Renal cortical epithelial cell (primary cell): ENCODE measurements at regions not wholly inside any gene's neighbourhood (a gene's known extent, or its start where the extent isn't known, plus 50 kb on each side); places are given as distances from the start of the nearest gene placed in this dataset.

ENCODE experiments used
- DNase-seq: peaks from one replicate; pipeline ENCODE4 v3.0.0-alpha.2; 2011; ENCODE audit warnings: low read depth

DNA sequence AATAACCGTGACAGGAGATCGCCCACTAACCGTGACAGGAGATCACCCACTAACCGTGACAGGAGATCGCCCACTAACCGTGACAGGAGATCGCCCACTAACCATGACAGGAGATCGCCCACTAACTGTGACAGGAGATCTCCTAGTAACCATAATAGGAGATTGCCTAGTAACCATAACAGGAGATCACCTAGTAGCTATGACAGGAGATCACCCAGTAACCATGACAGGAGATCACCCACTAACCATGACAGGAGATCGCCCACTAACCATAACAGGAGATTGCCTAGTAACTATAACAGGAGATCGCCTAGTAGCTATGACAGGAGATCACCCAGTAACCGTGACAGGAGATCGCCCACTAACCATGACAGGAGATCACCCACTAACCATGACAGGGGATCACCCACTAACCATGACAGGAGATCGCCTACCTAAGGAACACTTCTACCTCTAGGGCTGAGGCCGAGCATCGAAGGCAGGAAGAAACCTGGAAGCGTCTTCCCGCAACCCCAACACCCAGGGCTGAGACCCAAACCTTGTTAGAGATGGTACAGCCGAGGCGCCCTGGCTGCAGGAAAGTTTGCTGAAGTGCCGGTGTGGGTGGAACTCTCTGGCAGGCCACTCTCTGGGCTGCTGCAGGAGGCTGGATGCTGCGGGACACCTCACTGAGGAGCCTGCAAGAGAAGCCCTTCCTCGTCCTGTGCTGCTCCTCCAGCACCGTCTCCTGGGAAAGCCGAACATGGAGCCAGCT, 67.5 kb upstream of the THY1 start:
- no peak for DNase-seq

DNA sequence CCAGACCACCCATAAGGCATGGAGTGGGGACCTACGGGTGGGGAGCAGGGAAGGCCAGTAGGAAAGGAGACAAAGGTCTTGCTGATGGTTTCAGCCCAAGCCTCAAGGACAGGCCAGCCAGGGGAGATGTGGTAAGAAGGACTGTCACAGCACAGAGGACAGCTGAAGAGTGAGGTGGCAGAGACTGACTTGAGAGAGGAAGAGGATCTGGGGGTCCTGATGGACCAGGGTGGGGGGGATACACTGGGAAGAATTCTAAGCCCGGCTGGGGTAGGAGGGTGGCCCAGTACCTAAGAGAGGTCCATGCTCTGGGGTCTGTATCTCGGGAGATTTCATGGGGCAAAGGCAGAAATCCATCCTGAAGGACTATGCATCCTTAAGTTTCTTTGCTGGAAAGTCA, 66.1 kb upstream of the THY1 start:
- no peak for DNase-seq

DNA sequence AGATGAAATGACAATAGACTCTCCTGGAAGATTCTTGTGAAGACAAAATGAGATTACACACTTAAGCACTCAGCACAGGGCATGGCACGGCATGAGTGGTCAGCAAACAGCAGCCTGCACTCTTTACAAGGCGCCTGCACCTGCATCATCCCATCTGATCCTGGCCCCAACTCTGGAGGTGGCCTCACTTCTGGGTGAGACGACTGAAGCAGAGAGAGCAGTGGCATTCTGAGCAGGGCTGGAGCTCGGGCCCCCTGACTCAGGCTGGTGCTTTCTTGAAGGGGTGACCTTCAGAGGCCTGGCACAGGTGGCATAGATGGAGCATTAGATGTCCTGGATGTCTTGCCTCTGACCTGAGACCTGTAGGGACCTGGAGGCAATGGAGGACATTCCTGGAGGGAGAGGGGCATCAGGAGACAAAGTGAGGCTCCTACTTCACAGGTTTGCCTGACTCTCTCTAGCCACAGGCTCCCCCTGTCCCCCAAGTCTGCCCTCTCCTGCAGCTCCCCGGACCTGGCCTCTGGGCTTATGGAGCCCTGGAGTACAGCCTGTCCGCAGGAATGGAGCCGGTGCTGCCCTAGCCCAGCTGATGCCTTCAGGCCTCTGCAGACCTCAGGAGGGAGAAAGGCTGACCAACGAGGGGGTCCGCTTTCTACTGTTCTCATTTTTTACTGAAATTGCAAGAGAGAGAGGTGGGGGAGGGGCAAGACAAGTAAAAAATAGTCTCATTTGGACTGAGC, 65.5 kb upstream of the THY1 start:
- no peak for DNase-seq

DNA sequence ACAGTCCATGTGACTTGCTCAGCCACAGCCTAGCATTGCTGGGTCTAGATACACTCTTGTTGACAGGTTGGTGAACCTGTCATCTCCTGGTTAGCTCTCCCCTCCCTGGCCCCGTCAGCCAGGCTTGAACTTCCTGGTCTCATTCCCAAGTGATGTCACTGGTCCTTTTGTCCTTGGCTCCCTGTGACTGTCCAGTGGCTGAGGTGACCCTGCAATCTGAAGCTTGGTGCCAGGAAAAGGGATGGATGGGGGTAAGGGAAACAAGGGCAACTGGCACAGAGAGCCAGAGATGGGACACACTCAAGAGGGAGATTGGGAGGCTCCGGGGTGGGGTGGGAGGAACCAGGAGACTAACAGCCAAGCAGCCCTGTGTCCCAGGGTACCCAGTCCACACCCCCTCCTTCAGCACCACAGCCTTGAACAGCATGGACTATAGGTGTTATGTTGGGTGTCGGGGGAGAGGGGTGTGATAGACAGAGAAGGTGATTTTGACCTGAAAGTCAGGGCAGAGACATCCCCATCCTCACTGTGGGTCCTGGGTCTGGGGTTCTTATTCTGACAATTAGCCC, 63.8 kb upstream of the THY1 start:
- no peak for DNase-seq

DNA sequence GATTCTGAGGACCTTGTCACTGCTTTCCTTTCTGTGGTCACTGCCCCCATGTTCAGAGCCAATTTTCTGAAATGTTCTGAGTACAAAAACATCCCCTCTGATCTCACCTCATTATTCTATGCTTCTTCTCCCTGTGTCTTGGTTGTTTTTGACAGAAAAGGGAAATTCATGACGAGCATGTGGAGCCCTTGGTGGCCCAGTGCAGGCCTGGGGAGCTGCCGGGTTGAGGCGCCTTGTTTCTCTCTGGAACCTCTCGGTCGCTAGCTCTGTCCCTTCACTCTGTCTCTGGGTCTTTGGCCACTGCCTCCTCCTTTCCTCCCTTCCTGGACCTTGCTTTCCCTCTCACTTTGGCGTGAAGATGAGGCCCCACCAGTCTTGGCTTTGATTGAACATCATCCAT, 63.0 kb upstream of the THY1 start:
- DNase-seq, result no peak

DNA sequence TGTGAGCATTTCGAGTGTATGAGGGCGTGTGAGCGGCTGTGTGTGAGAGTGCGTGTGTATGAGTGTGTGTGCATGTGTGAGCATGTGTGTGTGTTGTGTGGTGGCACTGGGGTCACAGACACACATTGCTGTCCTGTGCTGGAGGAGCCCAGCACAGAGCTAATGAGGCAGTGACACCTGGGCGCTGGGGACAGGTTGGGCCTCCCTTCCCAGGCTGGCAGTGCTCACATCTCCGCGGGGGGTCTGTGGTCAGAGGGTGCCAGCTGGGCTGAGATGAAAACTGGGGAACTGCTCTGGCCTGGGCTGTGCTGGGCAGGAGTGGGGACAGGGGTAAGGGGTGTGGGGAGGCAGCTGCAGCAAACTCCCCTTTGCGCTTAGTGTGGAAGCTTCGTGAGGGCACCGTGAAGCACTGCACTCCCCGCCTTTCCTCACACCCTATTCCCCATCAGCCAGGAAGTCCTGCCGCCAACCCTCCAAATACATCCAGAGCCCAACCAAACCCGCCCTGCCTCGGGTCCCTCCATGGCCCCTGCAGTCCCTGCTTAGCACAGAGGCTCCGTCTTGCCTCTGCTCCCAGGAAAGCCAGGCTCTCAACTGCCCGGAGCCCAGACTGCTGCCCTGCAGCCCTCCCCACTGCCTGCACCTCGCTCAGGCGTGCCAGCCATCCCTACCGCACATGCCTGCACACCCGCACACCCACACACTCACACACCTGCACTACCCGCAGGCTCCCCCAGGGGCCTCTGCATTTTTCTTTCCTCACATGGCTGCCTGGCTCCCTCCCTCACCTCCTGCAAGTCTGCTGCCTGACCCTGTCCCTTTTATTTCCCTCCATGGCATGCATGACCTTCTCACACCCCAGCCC, 62.0 kb upstream of the THY1 start:
- no peak for DNase-seq

DNA sequence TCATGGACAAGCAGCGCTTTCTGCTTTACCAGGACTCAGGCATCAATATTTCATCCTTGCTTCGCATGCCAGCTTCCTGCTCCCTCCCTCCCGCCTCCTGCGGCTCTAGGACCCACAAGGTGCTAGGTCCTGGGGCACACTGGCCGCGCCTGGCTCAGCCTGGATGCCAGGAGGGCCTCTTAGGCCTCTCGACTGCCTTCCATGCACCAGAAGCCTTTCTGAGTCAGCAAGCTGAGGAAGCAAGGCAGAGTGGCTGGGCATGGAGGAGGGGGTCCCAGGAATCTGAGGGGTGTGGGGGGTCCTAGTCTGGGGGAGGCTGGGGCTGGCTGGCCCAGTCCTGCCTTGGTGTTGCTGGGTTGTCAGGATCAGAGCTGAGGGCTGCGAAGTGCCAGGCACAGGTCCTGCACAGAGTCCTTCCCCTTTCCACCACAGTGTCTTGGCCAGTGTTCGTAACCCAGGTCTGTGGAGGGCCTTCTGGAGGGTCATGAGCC, 61.0 kb upstream of the THY1 start:
- DNase-seq, result no peak

DNA sequence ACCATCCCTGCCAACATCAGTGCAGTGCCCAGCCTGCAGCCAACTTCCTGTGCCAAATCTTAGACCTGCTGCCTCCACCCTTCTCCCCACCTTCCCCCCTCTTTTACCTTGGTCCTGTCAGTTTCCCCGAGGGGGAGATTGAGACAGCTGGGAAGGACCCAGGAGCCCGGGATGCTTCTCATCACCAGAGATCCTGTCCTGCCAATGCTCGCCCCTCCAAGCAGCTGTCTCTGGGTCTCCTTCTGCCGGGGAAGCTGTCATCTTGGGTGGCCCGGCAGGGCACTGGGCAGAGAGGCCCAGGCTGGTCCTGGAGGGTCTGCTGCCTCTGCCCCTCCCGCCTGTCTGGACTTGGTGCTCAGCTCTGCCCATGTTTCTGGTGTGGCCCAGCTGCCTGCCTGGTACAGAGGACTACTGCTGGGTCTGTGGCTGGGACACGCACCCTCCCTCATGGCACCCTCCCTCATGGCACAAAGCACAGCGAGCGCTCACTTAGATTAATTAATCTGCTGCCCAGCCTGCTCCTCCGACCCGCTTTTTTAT, 60.4 kb upstream of the THY1 start:
- DNase-seq, result no peak

DNA sequence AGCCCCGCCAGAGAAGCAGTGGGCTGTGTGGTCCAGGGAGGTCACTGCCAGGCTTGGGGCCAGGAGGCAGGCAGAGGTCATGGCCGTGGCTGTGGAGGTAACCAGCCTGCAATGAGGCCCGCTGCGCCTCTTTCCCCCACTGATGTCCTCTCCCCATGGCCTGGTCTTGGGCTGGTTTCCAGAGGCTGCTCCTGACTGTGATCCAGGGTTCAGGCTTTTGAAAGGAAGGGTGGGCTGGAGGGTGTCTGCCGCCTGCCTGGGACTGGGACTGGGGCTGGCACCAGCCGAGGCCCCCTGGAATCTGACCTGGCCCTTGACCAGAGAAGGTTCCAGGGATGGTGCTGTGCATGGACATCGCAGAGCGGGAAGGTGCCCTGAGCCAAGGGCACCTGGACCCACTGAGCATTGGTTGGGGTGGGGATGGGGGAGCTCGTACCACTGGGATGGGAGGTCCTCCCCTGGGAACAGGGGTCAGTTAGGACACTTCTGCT, 59.6 kb upstream of the THY1 start:
- no peak for DNase-seq

DNA sequence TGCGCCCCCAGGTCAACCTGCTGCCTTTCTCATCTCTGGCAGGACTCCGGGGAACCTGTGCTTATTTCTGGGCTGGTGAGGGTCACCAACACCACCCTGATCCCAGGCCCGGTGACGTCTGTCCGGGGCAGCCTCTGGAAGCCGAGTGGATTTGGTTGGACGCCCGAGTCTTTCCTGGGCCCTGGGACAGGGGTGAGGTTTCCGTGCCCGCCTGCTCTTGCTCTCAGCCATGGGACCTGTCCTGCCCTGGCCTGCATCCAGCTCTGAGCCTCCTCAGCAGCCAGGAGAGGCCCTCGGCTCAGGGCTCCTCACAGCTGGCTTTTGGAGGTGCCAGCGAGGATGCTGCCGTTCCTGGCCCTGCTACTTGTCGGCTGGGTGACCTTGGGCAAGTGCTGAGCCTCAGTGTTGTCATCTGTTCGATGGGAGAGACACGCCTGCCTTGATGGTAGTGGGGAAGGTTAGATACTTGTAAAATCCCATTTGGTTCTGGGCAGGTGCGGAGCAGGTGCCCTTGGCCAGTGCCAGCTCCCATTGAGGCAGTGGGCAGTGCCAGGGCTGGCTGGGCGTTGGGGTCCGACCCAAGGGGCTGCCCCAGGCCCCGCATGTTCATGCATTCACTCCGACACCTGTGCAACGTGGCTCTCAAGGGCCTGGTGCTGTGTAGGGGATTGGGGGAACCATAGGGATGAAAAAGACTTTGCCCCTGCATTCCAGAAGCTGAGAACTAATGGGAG, 58.9 kb upstream of the THY1 start:
- DNase-seq, result no peak

DNA sequence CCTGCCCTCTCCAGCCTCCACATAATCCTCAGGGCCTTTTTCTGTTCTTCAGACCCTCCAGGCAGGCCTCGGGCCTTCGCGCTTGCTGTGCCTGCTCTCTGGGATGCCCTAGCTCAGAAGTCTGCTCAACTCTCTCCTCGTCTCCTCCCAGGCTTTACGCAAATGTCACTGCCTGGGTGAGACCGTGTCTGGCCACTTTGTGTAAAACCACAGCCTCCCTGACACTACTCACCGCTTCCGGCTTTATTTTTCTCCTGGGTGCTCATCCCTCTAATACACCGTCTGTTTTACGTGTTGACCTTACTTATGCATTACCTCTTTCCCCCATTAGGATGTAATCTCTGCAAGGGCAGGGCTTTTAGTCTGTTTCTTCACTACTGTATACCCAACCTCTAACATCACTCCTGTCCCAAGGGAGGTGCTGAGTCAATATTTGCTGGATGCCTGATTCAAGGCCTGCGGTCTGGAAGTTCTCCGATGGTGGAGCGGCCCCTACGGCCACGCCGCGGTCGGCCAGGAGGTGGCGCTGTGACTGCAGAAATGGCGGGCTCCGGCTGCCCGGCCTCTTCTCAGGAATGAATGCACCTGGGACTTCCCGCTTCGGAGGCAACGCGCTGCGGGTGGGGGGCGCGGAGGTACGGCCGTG, 58.2 kb upstream of the THY1 start:
- DNase-seq, result peak; percentile 64

DNA sequence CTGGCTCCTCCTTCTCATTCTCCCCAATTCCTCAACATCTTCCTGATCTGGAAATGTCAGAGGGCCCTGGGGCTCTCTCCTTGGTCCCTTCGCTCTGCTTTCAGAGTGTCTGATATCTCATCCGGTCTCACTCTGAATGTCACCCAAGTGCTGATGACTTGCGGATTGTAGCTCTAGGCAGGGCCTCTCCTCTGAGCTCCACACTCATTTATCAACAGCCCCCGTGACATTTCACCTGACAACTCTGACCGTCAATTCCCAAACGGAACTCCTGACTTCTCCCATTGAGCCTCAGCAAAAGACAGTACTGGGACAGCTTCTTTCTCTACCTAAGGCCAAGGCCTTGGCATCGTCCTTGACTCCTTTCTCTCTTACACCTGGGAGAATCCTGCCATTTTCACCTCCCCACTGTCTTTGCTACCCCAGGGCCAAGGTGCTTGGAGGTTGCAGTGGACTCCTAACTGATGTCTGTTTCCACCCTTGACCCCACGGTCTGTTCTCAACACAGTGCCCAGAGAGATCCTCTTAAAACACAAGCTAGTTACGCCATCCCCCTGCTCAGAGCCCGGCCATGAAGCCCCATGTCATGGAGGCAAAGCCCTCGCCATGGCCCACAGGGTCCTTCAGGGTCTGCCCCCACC, 57.5 kb upstream of the THY1 start:
- no peak for DNase-seq

DNA sequence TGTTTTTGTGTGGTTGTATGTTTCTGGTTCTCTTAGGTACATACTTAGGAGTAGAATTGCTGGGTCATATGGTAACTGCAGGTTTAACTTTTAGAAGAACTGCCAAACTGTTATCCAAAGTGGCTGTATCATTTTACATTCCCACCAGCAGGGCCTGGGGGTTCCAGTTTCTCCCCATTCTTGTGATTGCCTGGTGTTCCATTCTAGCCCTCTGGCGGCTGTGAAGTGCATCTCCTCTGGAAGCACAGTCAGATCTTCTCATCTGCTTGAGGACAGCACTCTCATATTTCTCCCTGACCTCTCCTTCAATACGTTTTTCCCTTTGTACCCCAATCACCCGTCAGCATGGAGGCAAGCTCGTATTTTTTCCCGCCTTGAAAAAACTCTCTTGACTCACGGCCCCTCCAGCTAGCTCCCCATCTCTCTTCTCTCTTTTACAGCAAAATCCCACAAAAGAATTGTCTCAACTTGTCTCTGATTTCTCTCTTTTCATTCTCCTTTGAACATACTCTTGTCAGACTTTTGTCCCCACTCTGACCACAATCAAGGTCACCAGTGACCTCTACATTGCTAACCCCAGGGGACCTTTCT, 56.8 kb upstream of the THY1 start:
- no peak for DNase-seq

DNA sequence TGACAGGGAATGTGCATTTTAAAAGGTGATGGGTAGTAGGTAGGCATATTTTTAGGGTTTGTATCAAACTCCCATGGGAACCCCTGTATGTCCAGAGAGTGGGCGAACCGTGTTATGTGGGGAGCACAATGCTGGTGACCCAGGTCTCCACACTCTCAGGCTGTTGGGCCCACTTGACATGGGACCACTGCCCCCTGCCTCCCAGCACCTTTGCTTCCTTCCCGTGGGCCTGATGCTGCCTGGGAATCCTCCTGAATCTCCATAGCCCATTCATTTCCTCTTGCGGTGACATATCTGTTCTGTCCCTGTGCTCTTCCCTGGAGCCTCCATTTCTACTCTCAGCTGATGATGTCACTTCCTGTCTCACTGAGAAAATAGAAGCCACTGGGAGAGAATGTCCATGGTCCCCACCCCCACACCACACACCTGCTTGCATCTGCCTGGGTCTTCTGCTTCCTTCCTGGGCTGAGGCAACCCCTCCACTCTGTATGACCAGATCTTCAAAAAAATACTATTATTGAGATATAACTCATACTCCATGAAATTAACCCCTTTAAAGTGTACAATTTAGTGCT, 55.8 kb upstream of the THY1 start:
- no peak for DNase-seq

DNA sequence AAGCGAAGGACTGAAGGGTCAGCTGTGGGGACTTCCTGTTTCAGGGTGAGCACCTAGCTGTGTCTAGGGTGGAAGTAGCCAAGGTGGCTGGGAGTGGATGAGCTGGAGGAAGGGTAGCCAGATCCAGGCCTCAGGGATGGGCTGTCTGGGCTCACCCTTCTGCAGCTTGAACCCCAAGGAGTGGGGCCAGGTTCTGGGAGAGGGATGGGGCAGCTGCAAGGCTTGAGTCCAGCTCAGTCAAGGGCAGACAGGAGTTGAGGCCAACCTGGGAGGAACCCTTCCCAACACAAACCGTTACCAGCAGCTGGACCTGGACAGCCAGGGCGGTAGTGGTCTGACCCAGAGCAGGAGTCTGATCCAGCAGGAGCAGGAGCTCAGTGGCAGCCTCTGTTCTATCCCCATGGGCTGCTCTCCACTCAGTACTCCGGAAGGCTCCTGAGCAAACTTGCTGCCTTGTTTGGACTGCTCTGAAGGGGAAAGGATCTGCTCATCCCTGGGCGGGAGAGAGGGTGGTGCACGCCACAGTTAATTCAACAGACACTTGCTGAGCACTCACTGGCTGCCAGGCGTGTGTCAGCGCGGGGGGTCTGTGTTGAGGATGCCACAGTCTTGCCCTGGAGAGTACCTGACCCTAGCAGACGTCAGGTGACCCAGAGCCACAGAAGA, 53.8 kb upstream of the THY1 start:
- no peak for DNase-seq

DNA sequence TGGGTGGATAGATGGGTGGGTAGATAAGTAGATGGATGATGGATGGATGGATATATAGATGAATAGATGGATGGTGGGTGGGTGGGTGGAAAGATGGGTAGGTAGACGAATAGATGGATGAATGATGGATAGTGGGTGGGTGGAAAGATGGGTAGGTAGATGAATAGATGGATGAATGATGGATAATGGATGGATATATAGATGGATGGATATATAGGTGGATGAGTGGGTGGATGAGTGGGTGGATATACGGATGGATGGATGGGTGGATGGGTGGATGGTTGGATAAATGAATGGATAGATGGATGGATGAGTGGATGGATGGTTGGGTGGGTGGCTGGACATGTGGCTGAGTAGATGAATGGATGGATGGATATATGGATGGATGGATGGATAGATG, 53.1 kb upstream of the THY1 start:
- no peak for DNase-seq

DNA sequence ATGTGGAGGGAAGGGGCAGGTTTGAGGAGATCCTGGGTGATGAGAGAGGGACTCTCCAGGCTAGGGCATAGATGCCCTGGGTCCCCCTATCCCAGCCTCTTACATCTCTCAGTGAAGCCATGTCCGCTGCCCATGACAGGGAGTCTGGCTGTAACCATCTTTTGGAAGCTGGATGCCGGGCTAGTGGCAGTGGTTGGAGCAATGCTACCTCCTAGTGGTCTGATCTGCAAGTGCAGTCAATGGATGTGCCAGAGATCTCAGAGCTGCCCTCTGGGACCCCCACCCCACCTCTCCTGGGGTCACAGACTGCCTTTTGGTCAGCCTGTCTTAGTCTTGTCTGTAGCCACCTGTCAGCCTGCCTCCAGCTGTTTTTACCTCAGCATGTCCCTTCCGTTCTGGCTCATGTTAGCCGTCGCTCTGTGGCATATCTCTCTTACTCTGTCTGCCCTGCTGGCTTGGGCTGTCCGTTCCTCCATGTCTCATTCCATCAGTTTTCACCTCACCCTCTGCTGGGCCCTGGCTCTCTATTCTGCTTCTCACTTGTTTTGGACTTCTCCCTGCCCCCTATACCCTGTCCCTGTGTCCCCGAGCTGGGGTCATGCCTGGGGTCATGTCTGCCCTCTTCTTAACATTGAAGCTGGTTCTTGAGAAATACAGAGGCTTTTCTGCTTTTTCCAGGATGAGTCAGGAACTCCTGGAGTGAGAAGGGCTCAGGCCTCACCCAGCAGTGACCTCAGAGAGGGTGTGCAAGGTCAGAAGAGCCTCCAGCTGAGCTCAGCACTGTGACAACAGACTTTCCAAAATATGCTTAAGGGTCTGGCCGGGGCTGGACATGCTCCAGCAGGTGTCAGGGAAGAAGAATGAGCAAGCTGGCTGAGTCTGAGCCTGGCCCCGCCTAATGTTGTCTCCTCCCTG, 52.0 kb upstream of the THY1 start:
- peak; percentile 86 for DNase-seq
